ENCODE measurements at regions not wholly inside any gene's neighbourhood (a gene's known extent, or its start where the extent isn't known, plus 50 kb on each side); places are given as distances from the start of the nearest gene placed in this dataset.

GRCh38 chr12:40505327-40505726 is 186.9 kb upstream of the CNTN1 start:
- TF ChIP-seq CTCF (IDR thresholded peaks at IDR 0.05) (no peak), POLR2A (IDR thresholded peaks at IDR 0.05) (no peak)

Data from body of pancreas (tissue), 4 donors.